Bronchial epithelial cell (primary cell): ENCODE measurements at regions not wholly inside any gene's neighbourhood (a gene's known extent, or its start where the extent isn't known, plus 50 kb on each side); places are given as distances from the start of the nearest gene placed in this dataset.
"Not testable (repeated sequence)": the region's sequence is repeated elsewhere in the genome, so short reads cannot be mapped to it uniquely, and the experiment has no call there.

Experiments used
- DNase-seq: peaks from one replicate; pipeline ENCODE4 v3.0.0-alpha.2; 2010; ENCODE audit warnings: low read depth
- FAIRE-seq: peaks from 2 replicates; lab custom pipeline; 2011; peaks lifted over from hg19 to GRCh38; lab: Jason Lieb, UNC
- H3K27me3 ChIP-seq: 2 replicates; pipeline ENCODE4 v1.5.1; 2011; ENCODE audit warnings: low read length; ENCODE audit not compliant: control insufficient read depth, insufficient read depth
- H3K36me3 ChIP-seq: 2 replicates; pipeline ENCODE4 v1.5.1; 2011; ENCODE audit warnings: low read length; ENCODE audit not compliant: control insufficient read depth, insufficient read depth
- H3K4me3 ChIP-seq: 2 replicates; pipeline ENCODE4 v1.5.1; 2011; ENCODE audit warnings: mild to moderate bottlenecking, low read depth, low read length, control low read depth
- CTCF ChIP-seq: IDR thresholded peaks from 2 replicates; pipeline ENCODE4 v1.5.1; 2011; ENCODE audit warnings: mild to moderate bottlenecking, moderate library complexity, low read length, control low read depth, inconsistent platforms; ENCODE audit not compliant: insufficient read depth, severe bottlenecking

GRCh38 chrX:91257388-91257787, 177.3 kb upstream of the PABPC5 start:
- H3K4me3 ChIP-seq, result no peak overlapping the region
- FAIRE-seq (no peak), DNase-seq (no peak)
- no peaks in the 10 kb centered on the region for H3K27me3 ChIP-seq
- H3K36me3 ChIP-seq, result no peaks in the 10 kb centered on the region
- TF ChIP-seq CTCF, result no peak

- Histone ChIP-seq H3K36me3 (no peaks in the 10 kb centered on the region), H3K4me3 (no peak overlapping the region), H3K27me3 (no peaks in the 10 kb centered on the region)
- DNase-seq, result no peak
- no peak for TF ChIP-seq CTCF
- FAIRE-seq, result no peak
These were observed 155.2 kb upstream of the PABPC5 start for GRCh38 chrX:91279479-91279878.

- H3K27me3 ChIP-seq, result no peaks in the 10 kb centered on the region
- FAIRE-seq, result no peak
- no peaks in the 10 kb centered on the region for H3K36me3 ChIP-seq
- no peak overlapping the region for H3K4me3 ChIP-seq
- no peak for DNase-seq
- TF ChIP-seq CTCF, result no peak
These were observed 122.7 kb upstream of the PABPC5 start for GRCh38 chrX:91311969-91312368.

- not testable (repeated sequence) for FAIRE-seq, H3K36me3 ChIP-seq, DNase-seq, H3K27me3 ChIP-seq, H3K4me3 ChIP-seq
These were observed 115.8 kb upstream of the PABPC5 start for GRCh38 chrX:91318870-91319269.

- Histone ChIP-seq H3K27me3 (no peaks in the 10 kb centered on the region), H3K36me3 (no peaks in the 10 kb centered on the region), H3K4me3 (no peak overlapping the region)
- DNase-seq (no peak), FAIRE-seq (peak; percentile 7)
- no peak for TF ChIP-seq CTCF
These were observed 103.2 kb upstream of the PABPC5 start for GRCh38 chrX:91331476-91331875.
